AG10803 (cell line): ENCODE measurements at regions not wholly inside any gene's neighbourhood (a gene's known extent, or its start where the extent isn't known, plus 50 kb on each side); places are given as distances from the start of the nearest gene placed in this dataset.

Experiments used
- DNase-seq: peaks from one replicate; pipeline ENCODE4 v3.0.0; 2010; ENCODE audit warnings: low read depth
- H3K4me3 ChIP-seq: 2 replicates; pipeline ENCODE4 v1.5.1; 2011; ENCODE audit warnings: mild to moderate bottlenecking, low read length, control low read depth
- CTCF ChIP-seq: conservative IDR thresholded peaks from 2 replicates; pipeline ENCODE4 v1.5.1; 2011; ENCODE audit warnings: mild to moderate bottlenecking, low read length, control low read depth, inconsistent platforms

GRCh38 chr7:156472267-156472666 is 168.3 kb upstream of the RNF32 start:
- no peak for TF ChIP-seq CTCF
- H3K4me3 ChIP-seq = no peak overlapping the region
- DNase-seq = no peak

GRCh38 chr7:156470399-156471320 is 169.9 kb upstream of the RNF32 start:
- no peak for TF ChIP-seq CTCF
- no peak for DNase-seq
- no peak overlapping the region for H3K4me3 ChIP-seq

- DNase-seq = no peak
- no peak overlapping the region for H3K4me3 ChIP-seq
- TF ChIP-seq CTCF = no peak
Measured at GRCh38 chr7:156466955-156467625, 173.5 kb upstream of the RNF32 start.

- DNase-seq = no peak
- no peak overlapping the region for H3K4me3 ChIP-seq
- TF ChIP-seq CTCF = no peak
Measured at GRCh38 chr7:156466272-156466671, 174.3 kb upstream of the RNF32 start.

GRCh38 chr7:156465186-156465585 is 175.4 kb upstream of the RNF32 start:
- TF ChIP-seq CTCF = no peak
- no peak for DNase-seq
- no peak overlapping the region for H3K4me3 ChIP-seq

GRCh38 chr7:156464339-156464738 is 176.2 kb upstream of the RNF32 start:
- no peak for TF ChIP-seq CTCF
- no peak for DNase-seq

GRCh38 chr7:156463280-156463679 is 177.3 kb upstream of the RNF32 start:
- no peak overlapping the region for H3K4me3 ChIP-seq
- TF ChIP-seq CTCF = no peak
- DNase-seq = no peak

More at GRCh38 chr7:156464339-156464738, 176.2 kb upstream of the RNF32 start:
- H3K4me3 ChIP-seq = no peak overlapping the region
